Epithelial cell of esophagus (primary cell): ENCODE measurements at regions not wholly inside any gene's neighbourhood (a gene's known extent, or its start where the extent isn't known, plus 50 kb on each side); places are given as distances from the start of the nearest gene placed in this dataset.

ENCODE experiments used
- DNase-seq: peaks from one replicate; pipeline ENCODE4 v3.0.0; 2010; ENCODE audit warnings: low read depth
- H3K4me3 ChIP-seq: 2 replicates; pipeline ENCODE4 v1.5.1; 2011; ENCODE audit warnings: mild to moderate bottlenecking, low read length, control low read depth
- CTCF ChIP-seq: IDR thresholded peaks from 2 replicates; pipeline ENCODE4 v1.5.1; 2011; ENCODE audit warnings: low read depth, mild to moderate bottlenecking, low read length, control low read depth, inconsistent platforms; ENCODE audit not compliant: insufficient read depth; ENCODE audit errors: missing control alignments

DNA sequence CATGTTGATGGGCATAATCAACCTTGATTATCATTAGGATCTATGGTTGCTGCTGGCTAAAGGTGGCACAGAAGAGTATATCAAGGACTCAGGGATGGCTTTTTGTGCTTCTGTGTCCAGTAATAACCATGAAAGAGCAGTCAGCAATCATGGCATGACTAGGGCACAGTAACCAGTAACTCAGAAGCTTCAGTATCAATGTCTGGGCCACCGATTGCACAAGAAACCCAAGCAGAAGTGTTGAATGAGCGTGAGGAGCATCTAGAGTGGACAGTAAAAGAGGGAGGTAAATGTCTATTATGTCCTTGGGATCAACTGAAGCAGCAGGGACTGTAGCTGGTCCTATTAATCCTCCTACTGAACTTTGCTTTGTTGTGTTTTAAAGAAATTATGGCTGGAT lies 81.5 kb upstream of the F13A1 start:
- no peak overlapping the region for H3K4me3 ChIP-seq
- DNase-seq: no peak
- TF ChIP-seq CTCF: no peak

GRCh38 chr6:6402591-6402990 lies 82.1 kb upstream of the F13A1 start:
- no peak for DNase-seq
- H3K4me3 ChIP-seq: no peak overlapping the region
- TF ChIP-seq CTCF: no peak

GRCh38 chr6:6405031-6405430 lies 84.6 kb upstream of the F13A1 start:
- DNase-seq: no peak
- TF ChIP-seq CTCF: no peak

GRCh38 chr6:6405997-6406714 lies 85.7 kb upstream of the F13A1 start:
- DNase-seq: no peak
- H3K4me3 ChIP-seq: no peak overlapping the region
- TF ChIP-seq CTCF: no peak

More at GRCh38 chr6:6405031-6405430, 84.6 kb upstream of the F13A1 start:
- no peak overlapping the region for H3K4me3 ChIP-seq

GRCh38 chr6:6406715-6407070 lies 86.2 kb upstream of the F13A1 start:
- no peak for TF ChIP-seq CTCF

GRCh38 chr6:6407071-6407741 lies 86.7 kb upstream of the F13A1 start:
- H3K4me3 ChIP-seq: no peak overlapping the region
- DNase-seq: no peak
- no peak for TF ChIP-seq CTCF

More at GRCh38 chr6:6406715-6407070, 86.2 kb upstream of the F13A1 start:
- DNase-seq: no peak
- H3K4me3 ChIP-seq: no peak overlapping the region
